ENCODE measurements at regions not wholly inside any gene's neighbourhood (a gene's known extent, or its start where the extent isn't known, plus 50 kb on each side); places are given as distances from the start of the nearest gene placed in this dataset.

GRCh38 chr13:105806628-105806920 lies 728.9 kb downstream of the EFNB2 start:
- Histone ChIP-seq H3K4me3 (no peak overlapping the region), H3K27ac (no peak overlapping the region), H3K9me3 (no peaks in the 10 kb centered on the region), H3K27me3 (no peaks in the 10 kb centered on the region), H3K4me1 (no peaks in the 10 kb centered on the region), H3K36me3 (no peaks in the 10 kb centered on the region)
- no peak for TF ChIP-seq POLR2A (IDR thresholded peaks at IDR 0.05)
- TF ChIP-seq POLR2AphosphoS5 (IDR thresholded peaks at IDR 0.05): no peak
- intact Hi-C loops (cut with DNase I; ENCODE audit: low total_unique reads): no loop called here
- no peak for DNase-seq (ENCODE audit: low spot score in 2 of 2)

DNA sequence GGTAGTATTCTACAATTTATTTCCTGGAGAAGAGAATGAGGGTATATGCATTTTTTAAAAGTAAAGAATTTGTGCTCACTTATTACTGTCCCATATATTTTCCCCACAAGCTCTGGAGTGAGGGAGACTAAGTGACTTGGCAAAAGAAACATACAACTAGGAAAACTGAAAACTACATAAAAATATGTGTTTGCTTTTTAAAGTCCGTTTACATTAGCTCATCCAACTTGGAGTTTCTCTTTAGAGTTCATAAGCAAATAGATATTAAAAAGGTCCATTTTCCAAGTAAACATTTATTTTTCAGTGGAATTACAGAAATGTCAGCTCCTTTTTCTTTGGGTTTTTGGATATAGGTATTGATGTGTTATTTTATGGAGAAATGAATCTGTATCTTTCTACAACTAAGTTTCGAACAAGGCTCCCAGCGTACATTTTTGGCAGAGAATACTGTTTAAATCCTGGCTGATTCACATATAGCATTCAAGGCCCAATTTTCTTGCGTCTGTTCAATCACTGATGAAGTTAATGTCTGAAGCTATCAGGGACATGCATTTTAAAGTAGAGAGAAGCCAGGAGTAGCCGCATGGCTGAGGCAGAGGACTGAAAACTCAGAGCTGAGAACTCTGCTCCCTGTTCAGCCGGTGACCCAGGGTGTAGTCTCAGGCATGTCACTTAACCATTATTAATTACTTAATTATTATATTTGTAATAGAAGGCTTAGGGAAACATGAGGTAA lies 729.4 kb downstream of the EFNB2 start:
- no peaks in the 10 kb centered on the region for H3K4me1 ChIP-seq
- H3K36me3 ChIP-seq: no peaks in the 10 kb centered on the region
- intact Hi-C loops (cut with DNase I; ENCODE audit: low total_unique reads): no loop called here
- no peak overlapping the region for H3K27ac ChIP-seq
- H3K9me3 ChIP-seq: no peaks in the 10 kb centered on the region
- TF ChIP-seq POLR2AphosphoS5 (IDR thresholded peaks at IDR 0.05): no peak
- TF ChIP-seq POLR2A (IDR thresholded peaks at IDR 0.05): no peak
- no peak for TF ChIP-seq CTCF (IDR thresholded peaks at IDR 0.05)
- no peaks in the 10 kb centered on the region for H3K27me3 ChIP-seq
- no peak for DNase-seq (ENCODE audit: low spot score in 2 of 2)
- H3K4me3 ChIP-seq: no peak overlapping the region

GRCh38 chr13:105804561-105805190 lies 730.8 kb downstream of the EFNB2 start:
- Histone ChIP-seq H3K9me3 (no peaks in the 10 kb centered on the region), H3K4me1 (no peaks in the 10 kb centered on the region), H3K36me3 (no peaks in the 10 kb centered on the region), H3K27me3 (no peaks in the 10 kb centered on the region), H3K4me3 (no peak overlapping the region), H3K27ac (no peak overlapping the region)
- no peak for DNase-seq (ENCODE audit: low spot score in 2 of 2)
- intact Hi-C loops (cut with DNase I; ENCODE audit: low total_unique reads): no loop called here
- TF ChIP-seq CTCF (IDR thresholded peaks at IDR 0.05) (no peak), POLR2AphosphoS5 (IDR thresholded peaks at IDR 0.05) (no peak), POLR2A (IDR thresholded peaks at IDR 0.05) (no peak)

DNA sequence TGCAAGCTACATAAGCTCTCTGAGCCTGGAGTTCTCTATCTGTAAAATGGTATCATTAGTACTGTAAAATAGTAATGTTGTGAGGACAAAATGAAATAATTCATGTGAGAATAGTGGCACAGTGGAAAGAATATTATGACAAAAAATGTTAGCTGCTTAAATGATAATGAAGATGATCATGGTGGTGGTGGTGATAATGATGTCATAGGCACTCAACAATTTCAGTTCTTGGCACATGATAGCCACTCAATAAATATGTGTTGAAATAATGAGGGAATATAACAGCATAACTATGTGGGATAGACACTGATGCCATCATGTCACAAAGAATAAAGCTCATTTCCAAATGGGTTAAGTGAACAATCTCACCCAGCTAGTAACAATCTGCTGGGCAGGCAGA lies 736.3 kb downstream of the EFNB2 start:
- Histone ChIP-seq H3K9me3 (no peaks in the 10 kb centered on the region), H3K4me3 (no peak overlapping the region), H3K4me1 (no peaks in the 10 kb centered on the region), H3K36me3 (no peaks in the 10 kb centered on the region), H3K27me3 (no peaks in the 10 kb centered on the region), H3K27ac (no peak overlapping the region)
- DNase-seq (ENCODE audit: low spot score in 2 of 2): no peak
- TF ChIP-seq POLR2AphosphoS5 (IDR thresholded peaks at IDR 0.05): no peak
- no peak for TF ChIP-seq POLR2A (IDR thresholded peaks at IDR 0.05)
- TF ChIP-seq CTCF (IDR thresholded peaks at IDR 0.05): no peak
- intact Hi-C loops (cut with DNase I; ENCODE audit: low total_unique reads): no loop called here

GRCh38 chr13:105798541-105798940 lies 736.9 kb downstream of the EFNB2 start:
- intact Hi-C loops (cut with DNase I; ENCODE audit: low total_unique reads): no loop called here
- H3K36me3 ChIP-seq: no peaks in the 10 kb centered on the region
- DNase-seq (ENCODE audit: low spot score in 2 of 2): no peak

More at GRCh38 chr13:105798541-105798940, 736.9 kb downstream of the EFNB2 start:
- Histone ChIP-seq H3K4me1 (no peaks in the 10 kb centered on the region), H3K9me3 (no peaks in the 10 kb centered on the region), H3K4me3 (no peak overlapping the region), H3K27ac (no peak overlapping the region), H3K27me3 (no peaks in the 10 kb centered on the region)
- TF ChIP-seq CTCF (IDR thresholded peaks at IDR 0.05) (no peak), POLR2AphosphoS5 (IDR thresholded peaks at IDR 0.05) (no peak), POLR2A (IDR thresholded peaks at IDR 0.05) (no peak)

All from breast epithelium (tissue), 4 donors.